ENCODE measurements at regions not wholly inside any gene's neighbourhood (a gene's known extent, or its start where the extent isn't known, plus 50 kb on each side); places are given as distances from the start of the nearest gene placed in this dataset.
"Not testable (repeated sequence)": the region's sequence is repeated elsewhere in the genome, so short reads cannot be mapped to it uniquely, and the experiment has no call there.

GRCh38 chr10:120052964-120053702, 160.6 kb downstream of the SEC23IP start:
- POLR2A ChIA-PET = no interaction called here

GRCh38 chr10:120059790-120060189, 167.3 kb downstream of the SEC23IP start:
- POLR2A ChIA-PET; CTCF ChIA-PET; DNase-seq (ENCODE audit: extremely low spot score): not testable (repeated sequence)

More at GRCh38 chr10:120052964-120053702, 160.6 kb downstream of the SEC23IP start:
- no peak for TF ChIP-seq TARDBP (IDR thresholded peaks at IDR 0.05)
- TF ChIP-seq NFRKB (IDR thresholded peaks at IDR 0.05) = no peak
- no peak for TF ChIP-seq ELF4 (IDR thresholded peaks at IDR 0.05)
- no peak for TF ChIP-seq BHLHE40 (IDR thresholded peaks at IDR 0.05; ENCODE audit: borderline replicate concordance)
- TF ChIP-seq FOXA1 (IDR thresholded peaks at IDR 0.05) = no peak
- TF ChIP-seq PKNOX1 (IDR thresholded peaks at IDR 0.05) = no peak
- TF ChIP-seq ZNF384 (IDR thresholded peaks at IDR 0.05) = no peak
- TF ChIP-seq FOXK2 (IDR thresholded peaks at IDR 0.05) = no peak
- TF ChIP-seq ARNT (IDR thresholded peaks at IDR 0.05) = no peak
- TF ChIP-seq FOXM1 (IDR thresholded peaks at IDR 0.05; ENCODE audit: borderline replicate concordance) = no peak
- TF ChIP-seq CTBP1 (IDR thresholded peaks at IDR 0.05; ENCODE audit: borderline replicate concordance) = no peak
- no peak for TF ChIP-seq HDGF (IDR thresholded peaks at IDR 0.05; ENCODE audit: borderline replicate concordance)
- TF ChIP-seq LEF1 (IDR thresholded peaks at IDR 0.05; ENCODE audit: borderline replicate concordance) = no peak
- TF ChIP-seq L3MBTL2 (conservative IDR thresholded peaks at IDR 0.05) = no peak
- TF ChIP-seq SP1 (IDR thresholded peaks at IDR 0.05) = no peak
- no peak for TF ChIP-seq SUZ12 (IDR thresholded peaks at IDR 0.05)
- CTCF ChIA-PET = no interaction called here
- no peak for DNase-seq (ENCODE audit: extremely low spot score)

GRCh38 chr10:120067427-120067826, 174.9 kb downstream of the SEC23IP start:
- no peak for TF ChIP-seq ELF4 (IDR thresholded peaks at IDR 0.05)
- TF ChIP-seq TARDBP (IDR thresholded peaks at IDR 0.05) = no peak
- no peak for TF ChIP-seq LEF1 (IDR thresholded peaks at IDR 0.05; ENCODE audit: borderline replicate concordance)
- no peak for TF ChIP-seq BHLHE40 (IDR thresholded peaks at IDR 0.05; ENCODE audit: borderline replicate concordance)
- TF ChIP-seq CTBP1 (IDR thresholded peaks at IDR 0.05; ENCODE audit: borderline replicate concordance) = no peak
- TF ChIP-seq FOXM1 (IDR thresholded peaks at IDR 0.05; ENCODE audit: borderline replicate concordance) = no peak
- no peak for TF ChIP-seq SP1 (IDR thresholded peaks at IDR 0.05)
- no peak for TF ChIP-seq PKNOX1 (IDR thresholded peaks at IDR 0.05)
- no peak for TF ChIP-seq HDGF (IDR thresholded peaks at IDR 0.05; ENCODE audit: borderline replicate concordance)
- TF ChIP-seq L3MBTL2 (conservative IDR thresholded peaks at IDR 0.05) = no peak
- no peak for TF ChIP-seq FOXK2 (IDR thresholded peaks at IDR 0.05)
- no peak for TF ChIP-seq FOXA1 (IDR thresholded peaks at IDR 0.05)
- TF ChIP-seq ZNF384 (IDR thresholded peaks at IDR 0.05) = no peak
- TF ChIP-seq ARNT (IDR thresholded peaks at IDR 0.05) = no peak
- no peak for TF ChIP-seq SUZ12 (IDR thresholded peaks at IDR 0.05)
- TF ChIP-seq NFRKB (IDR thresholded peaks at IDR 0.05) = no peak
- no peak for DNase-seq (ENCODE audit: extremely low spot score)
- ChIA-PET CTCF (no interaction called here), POLR2A (no interaction called here)

- POLR2A ChIA-PET = no interaction called here
- CTCF ChIA-PET = no interaction called here
- DNase-seq (ENCODE audit: extremely low spot score) = no peak
- no peak for TF ChIP-seq FOXA1 (IDR thresholded peaks at IDR 0.05)
- TF ChIP-seq ARNT (IDR thresholded peaks at IDR 0.05) = no peak
- no peak for TF ChIP-seq SUZ12 (IDR thresholded peaks at IDR 0.05)
- TF ChIP-seq L3MBTL2 (conservative IDR thresholded peaks at IDR 0.05) = no peak
- no peak for TF ChIP-seq FOXM1 (IDR thresholded peaks at IDR 0.05; ENCODE audit: borderline replicate concordance)
- TF ChIP-seq BHLHE40 (IDR thresholded peaks at IDR 0.05; ENCODE audit: borderline replicate concordance) = no peak
- TF ChIP-seq CTBP1 (IDR thresholded peaks at IDR 0.05; ENCODE audit: borderline replicate concordance) = no peak
- TF ChIP-seq ZNF384 (IDR thresholded peaks at IDR 0.05) = no peak
- no peak for TF ChIP-seq PKNOX1 (IDR thresholded peaks at IDR 0.05)
- TF ChIP-seq LEF1 (IDR thresholded peaks at IDR 0.05; ENCODE audit: borderline replicate concordance) = no peak
- no peak for TF ChIP-seq TARDBP (IDR thresholded peaks at IDR 0.05)
These were observed 177.2 kb downstream of the SEC23IP start for GRCh38 chr10:120069700-120070099.

GRCh38 chr10:120075349-120075748, 182.8 kb downstream of the SEC23IP start:
- DNase-seq (ENCODE audit: extremely low spot score) = no peak
- POLR2A ChIA-PET = no interaction called here
- TF ChIP-seq HDGF (IDR thresholded peaks at IDR 0.05; ENCODE audit: borderline replicate concordance) (no peak), TARDBP (IDR thresholded peaks at IDR 0.05) (no peak), ELF4 (IDR thresholded peaks at IDR 0.05) (no peak), PKNOX1 (IDR thresholded peaks at IDR 0.05) (no peak), SP1 (IDR thresholded peaks at IDR 0.05) (no peak), NFRKB (IDR thresholded peaks at IDR 0.05) (no peak), BHLHE40 (IDR thresholded peaks at IDR 0.05; ENCODE audit: borderline replicate concordance) (no peak), SUZ12 (IDR thresholded peaks at IDR 0.05) (no peak), FOXA1 (IDR thresholded peaks at IDR 0.05) (no peak), ARNT (IDR thresholded peaks at IDR 0.05) (no peak)
- CTCF ChIA-PET = no interaction called here
